ENCODE measurements at regions not wholly inside any gene's neighbourhood (a gene's known extent, or its start where the extent isn't known, plus 50 kb on each side); places are given as distances from the start of the nearest gene placed in this dataset.

GRCh38 chr13:107365466-107366215 lies 797.7 kb upstream of the ARGLU1 start:
- DNase-seq, result no peak

GRCh38 chr13:107364658-107365057 lies 796.7 kb upstream of the ARGLU1 start:
- no peak for DNase-seq

GRCh38 chr13:107361666-107362065 lies 793.7 kb upstream of the ARGLU1 start:
- no peak for DNase-seq

GRCh38 chr13:107360010-107360409 lies 792.1 kb upstream of the ARGLU1 start:
- no peak for DNase-seq

- no peak for DNase-seq
These were observed 790.9 kb upstream of the ARGLU1 start for GRCh38 chr13:107358866-107359265.

- DNase-seq, result no peak
These were observed 783.4 kb upstream of the ARGLU1 start for GRCh38 chr13:107351305-107351704.

- DNase-seq, result no peak
These were observed 781.0 kb upstream of the ARGLU1 start for GRCh38 chr13:107348925-107349324.

GRCh38 chr13:107348471-107348870 lies 780.5 kb upstream of the ARGLU1 start:
- no peak for DNase-seq

- no peak for DNase-seq
These were observed 779.9 kb upstream of the ARGLU1 start for GRCh38 chr13:107347641-107348369.

GRCh38 chr13:107342747-107343146 lies 774.8 kb upstream of the ARGLU1 start:
- no peak for DNase-seq

- DNase-seq, result no peak
These were observed 771.3 kb upstream of the ARGLU1 start for GRCh38 chr13:107339209-107339608.

- no peak for DNase-seq
These were observed 764.3 kb upstream of the ARGLU1 start for GRCh38 chr13:107332188-107332587.

- no peak for DNase-seq
These were observed 763.4 kb upstream of the ARGLU1 start for GRCh38 chr13:107331359-107331758.

- no peak for DNase-seq
These were observed 762.5 kb upstream of the ARGLU1 start for GRCh38 chr13:107330484-107330883.

GRCh38 chr13:107329991-107330390 lies 762.1 kb upstream of the ARGLU1 start:
- DNase-seq, result peak; percentile 8

GRCh38 chr13:107324416-107325204 lies 756.7 kb upstream of the ARGLU1 start:
- DNase-seq, result no peak

- DNase-seq, result no peak
These were observed 754.3 kb upstream of the ARGLU1 start for GRCh38 chr13:107322228-107322627.

GRCh38 chr13:107305178-107305577 lies 737.2 kb upstream of the ARGLU1 start:
- DNase-seq, result no peak

- DNase-seq, result no peak
These were observed 733.9 kb upstream of the ARGLU1 start for GRCh38 chr13:107301724-107302374.

- no peak for DNase-seq
These were observed 731.8 kb upstream of the ARGLU1 start for GRCh38 chr13:107299717-107300116.

- DNase-seq, result no peak
These were observed 728.9 kb upstream of the ARGLU1 start for GRCh38 chr13:107296804-107297203.

- no peak for DNase-seq
These were observed 727.6 kb upstream of the ARGLU1 start for GRCh38 chr13:107295416-107296140.

All from NCI-H2107 (cell line).